Prostate gland (tissue), 2 donors: ENCODE measurements at regions not wholly inside any gene's neighbourhood (a gene's known extent, or its start where the extent isn't known, plus 50 kb on each side); places are given as distances from the start of the nearest gene placed in this dataset.

Source experiments
- DNase-seq: peaks from one replicate; pipeline ENCODE4 v3.0.0-alpha.2; 2019; ENCODE audit warnings: low spot score
- H3K27ac ChIP-seq, 2 donors: fragments of 200-600 bp; sonication (generic); 2 replicates each; pipeline ENCODE4 v1.5.1; 2017 to 2019
- H3K27me3 ChIP-seq: fragments of 200-600 bp; sonication (generic); replicated peaks from 2 replicates; pipeline ENCODE4 v1.5.1; 2019; ENCODE audit not compliant: insufficient read depth
- H3K36me3 ChIP-seq, 2 donors: fragments of 200-600 bp; sonication (generic); 1 replicate in 1 of 2; 2 replicates in 1 of 2; pipeline versions ENCODE4 v1.5.1 to v1.8.1; 2017 to 2019
- H3K4me1 ChIP-seq: fragments of 200-600 bp; sonication (generic); replicated peaks from 2 replicates; pipeline ENCODE4 v1.5.1; 2019
- H3K4me3 ChIP-seq, 2 donors: fragments of 200-600 bp; sonication (generic); 2 replicates each; pipeline ENCODE4 v1.5.1; 2017 to 2019
- H3K9me3 ChIP-seq: fragments of 200-600 bp; sonication (generic); 2 replicates; pipeline ENCODE4 v1.5.1; 2017
- POLR2A ChIP-seq: fragments of 450-650 bp; IDR thresholded peaks from one replicate; pipeline ENCODE4 v1.6.1; 2016; ENCODE audit warnings: antibody characterized with exemption, mild to moderate bottlenecking
- POLR2AphosphoS5 ChIP-seq: sonication (generic); formaldehyde crosslinking; IDR thresholded peaks from one replicate; pipeline ENCODE4 v1.6.1; 2017; ENCODE audit warnings: antibody characterized with exemption
- WGBS: methylation state at CpG from one replicate; pipeline ENCODE4 v1.1.5; 2018; 5-methylcytosine and 5-hydroxymethylcytosine counted together
- intact Hi-C: fragments of 100-400 bp; cut with DNase I; formaldehyde crosslinking; loops from one replicate; pipeline ENCODE4 v1.14.2; 2022
- TF ChIP-seq, protein P1 (sequence below), 4 experiments: fragments of 200-600 bp in 2 of 4; fragments of 450-650 bp in 2 of 4; sonication (generic) in 2 of 4; IDR thresholded peaks; 1 replicate in 3 of 4; 2 replicates in 1 of 4; pipeline ENCODE4 v1.5.1; 2016 to 2019; ENCODE audit warnings: antibody characterized with exemption in 4 of 4, mild to moderate bottlenecking in 2 of 4, moderate library complexity in 2 of 4

DNA sequence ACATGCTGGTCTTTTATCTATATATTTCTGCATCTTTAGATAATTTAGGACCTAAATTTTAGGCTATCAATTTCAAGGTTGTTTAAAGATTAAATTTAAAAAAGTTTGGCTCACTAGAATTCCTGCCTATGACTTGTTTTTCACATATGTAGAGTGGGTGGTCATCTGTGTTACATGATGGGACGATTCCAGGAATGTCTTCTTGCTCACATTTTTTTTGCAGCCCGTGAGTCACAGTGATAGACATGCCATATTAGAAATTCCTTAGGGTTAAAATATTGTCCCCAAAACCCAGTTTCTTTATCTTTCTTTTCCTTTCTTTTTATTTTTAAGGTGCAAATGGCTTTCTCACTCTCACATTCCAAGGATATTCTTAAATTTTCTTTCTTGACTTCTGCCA lies 652.0 kb downstream of the PLCL1 start:
- H3K27ac ChIP-seq = no peak overlapping the region
- H3K27me3 ChIP-seq = no peaks in the 10 kb centered on the region
- intact Hi-C loops = no loop called here
- H3K9me3 ChIP-seq = no peaks in the 10 kb centered on the region
- TF ChIP-seq, protein P1, sequence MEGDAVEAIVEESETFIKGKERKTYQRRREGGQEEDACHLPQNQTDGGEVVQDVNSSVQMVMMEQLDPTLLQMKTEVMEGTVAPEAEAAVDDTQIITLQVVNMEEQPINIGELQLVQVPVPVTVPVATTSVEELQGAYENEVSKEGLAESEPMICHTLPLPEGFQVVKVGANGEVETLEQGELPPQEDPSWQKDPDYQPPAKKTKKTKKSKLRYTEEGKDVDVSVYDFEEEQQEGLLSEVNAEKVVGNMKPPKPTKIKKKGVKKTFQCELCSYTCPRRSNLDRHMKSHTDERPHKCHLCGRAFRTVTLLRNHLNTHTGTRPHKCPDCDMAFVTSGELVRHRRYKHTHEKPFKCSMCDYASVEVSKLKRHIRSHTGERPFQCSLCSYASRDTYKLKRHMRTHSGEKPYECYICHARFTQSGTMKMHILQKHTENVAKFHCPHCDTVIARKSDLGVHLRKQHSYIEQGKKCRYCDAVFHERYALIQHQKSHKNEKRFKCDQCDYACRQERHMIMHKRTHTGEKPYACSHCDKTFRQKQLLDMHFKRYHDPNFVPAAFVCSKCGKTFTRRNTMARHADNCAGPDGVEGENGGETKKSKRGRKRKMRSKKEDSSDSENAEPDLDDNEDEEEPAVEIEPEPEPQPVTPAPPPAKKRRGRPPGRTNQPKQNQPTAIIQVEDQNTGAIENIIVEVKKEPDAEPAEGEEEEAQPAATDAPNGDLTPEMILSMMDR (IDR thresholded peaks at IDR 0.05) = no peak
- TF ChIP-seq POLR2A (no peak), POLR2AphosphoS5 (no peak)
- H3K4me1 ChIP-seq = no peaks in the 10 kb centered on the region
- no peak for DNase-seq
- no peak overlapping the region for H3K4me3 ChIP-seq
- no peaks in the 10 kb centered on the region for H3K36me3 ChIP-seq
- 77% methylated on average over 2 of the region's 2 CpGs for WGBS

DNA sequence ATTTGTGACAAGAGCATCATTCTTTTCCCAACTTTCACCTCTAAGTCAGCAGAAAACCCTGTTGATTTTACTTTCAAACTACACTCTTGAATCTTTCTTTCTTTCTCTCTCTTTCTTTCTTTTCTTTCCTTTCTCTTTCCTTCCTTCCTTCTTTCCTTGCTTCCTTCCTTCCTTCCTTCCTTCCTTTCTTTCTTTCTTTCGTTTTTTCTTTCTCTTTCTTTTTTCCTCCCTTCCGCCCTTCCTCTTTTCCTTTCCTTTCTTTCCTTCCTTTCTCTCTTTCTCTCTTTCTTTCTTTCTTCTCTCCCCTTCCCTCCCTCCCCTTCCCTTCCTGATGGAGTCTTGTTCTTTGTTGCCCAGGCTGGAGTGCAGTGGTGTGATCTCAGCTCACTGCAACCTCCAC lies 649.5 kb downstream of the PLCL1 start:
- intact Hi-C loops = no loop called here
- Histone ChIP-seq H3K9me3 (no peaks in the 10 kb centered on the region), H3K27ac (no peak overlapping the region), H3K4me1 (no peaks in the 10 kb centered on the region), H3K27me3 (no peaks in the 10 kb centered on the region), H3K4me3 (no peak overlapping the region), H3K36me3 (no peaks in the 10 kb centered on the region)
- TF ChIP-seq POLR2A = no peak
- TF ChIP-seq, protein P1 (IDR thresholded peaks at IDR 0.05) = no peak
- no peak for TF ChIP-seq POLR2AphosphoS5
- DNase-seq = no peak
- 90% methylated on average over 2 of the region's 2 CpGs for WGBS

DNA sequence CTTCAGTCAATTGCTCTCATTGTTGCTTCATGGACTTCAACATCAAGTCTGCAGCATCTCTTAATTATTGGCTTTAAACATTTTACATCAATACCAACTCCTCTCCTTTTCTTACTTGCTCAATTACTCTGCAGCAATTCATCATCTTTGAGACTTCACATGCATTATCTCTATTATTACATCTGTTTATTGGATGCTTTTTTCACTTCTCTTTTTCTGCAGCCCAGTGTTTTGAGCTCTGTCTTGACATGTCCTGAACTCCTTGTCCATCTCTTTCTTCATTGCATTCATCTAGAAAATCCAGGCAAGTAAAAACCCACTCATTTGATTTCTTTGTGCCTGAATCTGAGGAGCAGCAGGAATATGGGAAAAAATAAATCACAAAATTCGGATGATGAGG lies 647.9 kb downstream of the PLCL1 start:
- Histone ChIP-seq H3K27ac (no peak overlapping the region), H3K36me3 (no peaks in the 10 kb centered on the region), H3K27me3 (no peaks in the 10 kb centered on the region), H3K4me1 (no peaks in the 10 kb centered on the region), H3K9me3 (no peaks in the 10 kb centered on the region), H3K4me3 (no peak overlapping the region)
- DNase-seq = no peak
- intact Hi-C loops = no loop called here
- 76% methylated on average over 1 of the region's 1 CpG for WGBS
- TF ChIP-seq POLR2A = no peak
- TF ChIP-seq, protein P1 (IDR thresholded peaks at IDR 0.05) = no peak
- no peak for TF ChIP-seq POLR2AphosphoS5

DNA sequence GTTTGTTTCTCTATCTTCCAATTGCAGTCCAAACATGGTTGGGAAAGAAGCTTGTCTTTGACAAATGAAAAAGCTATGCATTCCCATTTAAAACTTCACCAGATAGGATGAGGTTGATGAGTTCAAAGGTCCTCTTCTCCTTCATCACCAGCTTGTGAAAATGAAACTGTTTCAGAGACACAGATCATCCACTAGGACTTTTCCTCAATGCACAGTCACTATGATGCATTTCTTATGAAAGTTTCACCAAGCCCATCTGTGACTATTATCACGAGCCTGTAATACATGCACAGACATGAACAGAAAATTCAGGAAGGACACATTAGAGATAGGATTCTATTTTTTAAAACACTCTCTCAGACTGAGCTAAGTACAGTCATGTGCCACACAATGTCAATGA lies 644.4 kb downstream of the PLCL1 start:
- H3K27ac ChIP-seq = no peak overlapping the region
- no peak for DNase-seq
- no peaks in the 10 kb centered on the region for H3K27me3 ChIP-seq
- H3K4me3 ChIP-seq = no peak overlapping the region
- H3K36me3 ChIP-seq = no peaks in the 10 kb centered on the region
- TF ChIP-seq, protein P1 (IDR thresholded peaks at IDR 0.05) = no peak
- TF ChIP-seq POLR2A (no peak), POLR2AphosphoS5 (no peak)
- H3K9me3 ChIP-seq = no peaks in the 10 kb centered on the region
- intact Hi-C loops = no loop called here
- WGBS = 35% methylated on average over 1 of the region's 1 CpG
- H3K4me1 ChIP-seq = no peaks in the 10 kb centered on the region

DNA sequence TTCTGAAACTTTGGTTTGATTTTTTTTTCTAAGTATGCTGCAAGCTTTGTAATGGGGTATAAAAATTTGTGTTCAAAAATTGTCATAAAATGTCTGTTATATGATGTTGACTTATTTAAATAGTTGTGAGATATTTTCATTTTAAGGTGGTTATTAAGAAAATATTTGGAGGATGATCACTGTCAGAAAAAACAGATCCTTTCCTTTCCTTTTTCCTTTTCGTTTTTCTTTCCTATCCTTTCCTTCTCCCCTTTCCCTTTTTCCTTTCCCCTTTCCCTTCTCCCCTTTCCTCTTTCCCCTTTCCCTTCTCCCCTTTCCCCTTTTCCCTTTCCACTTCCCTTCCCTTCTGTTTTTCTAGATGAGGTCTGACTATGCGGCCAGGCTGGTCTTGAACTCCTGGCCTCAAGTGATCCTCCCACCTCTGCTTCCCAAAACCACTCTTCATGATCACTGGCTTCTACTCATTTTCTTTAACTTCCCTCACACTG lies 640.5 kb downstream of the PLCL1 start:
- H3K36me3 ChIP-seq = no peaks in the 10 kb centered on the region
- H3K9me3 ChIP-seq = no peaks in the 10 kb centered on the region
- no peak for DNase-seq
- no peak overlapping the region for H3K27ac ChIP-seq
- no peak overlapping the region for H3K4me3 ChIP-seq
- TF ChIP-seq, protein P1 (IDR thresholded peaks at IDR 0.05) = no peak
- no peak for TF ChIP-seq POLR2A
- TF ChIP-seq POLR2AphosphoS5 = no peak
- WGBS = 84% methylated on average over 2 of the region's 2 CpGs
- intact Hi-C loops = no loop called here
- no peaks in the 10 kb centered on the region for H3K27me3 ChIP-seq
- H3K4me1 ChIP-seq = no peaks in the 10 kb centered on the region
